Esophagus squamous epithelium (tissue), 4 donors: ENCODE measurements at regions not wholly inside any gene's neighbourhood (a gene's known extent, or its start where the extent isn't known, plus 50 kb on each side); places are given as distances from the start of the nearest gene placed in this dataset.

ENCODE experiments used
- CTCF ChIP-seq, 6 experiments: fragments of 450-650 bp in 4 of 6; fragments of 200-600 bp in 2 of 6; sonication (generic) in 2 of 6; IDR thresholded peaks; one replicate each; pipeline ENCODE4 v1.5.1; 2016 to 2019; ENCODE audit warnings: antibody characterized with exemption in 6 of 6, mild to moderate bottlenecking in 4 of 6, moderate library complexity in 4 of 6
- POLR2A ChIP-seq, 4 donors: fragments of 450-650 bp; IDR thresholded peaks; one replicate each; pipeline ENCODE4 v1.6.1; 2017; ENCODE audit warnings: antibody characterized with exemption in 4 of 4, mild to moderate bottlenecking in 4 of 4, moderate library complexity in 3 of 4

GRCh38 chr18:75846321-75846720 is 418.8 kb upstream of the SMIM21 start:
- TF ChIP-seq CTCF (IDR thresholded peaks at IDR 0.05) (no peak), POLR2A (IDR thresholded peaks at IDR 0.05) (no peak)
